PC-9 (cell line): ENCODE measurements at regions not wholly inside any gene's neighbourhood (a gene's known extent, or its start where the extent isn't known, plus 50 kb on each side); places are given as distances from the start of the nearest gene placed in this dataset.

Experiments used
- BruUV-seq: library from RNA; stranded (reverse); fragments of 400-500 nt; replicated peaks from 2 replicates; lab custom pipeline; 2021; lab: Mats Ljungman, UMichigan
- CTCF ChIA-PET: fragments of 300-600 bp; sonication (Branson Sonifier 250); formaldehyde crosslinking; loops from one replicate; lab custom pipeline; 2022; ENCODE audit warnings: antibody characterized with exemption; lab: Charles Lee
- POLR2A ChIA-PET: fragments of 300-600 bp; sonication (Branson Sonifier 250); formaldehyde crosslinking; loops from one replicate; lab custom pipeline; 2022; ENCODE audit warnings: antibody characterized with exemption; ENCODE audit not compliant: unreplicated experiment; lab: Charles Lee
- DNase-seq, 2 experiments: peaks; one replicate each; pipeline versions ENCODE4 v3.0.0 to v3.0.0-alpha.2; 2015 to 2022; ENCODE audit warnings: mixed read lengths in 1 of 2
- H2AFZ ChIP-seq: fragments of 200-600 bp; sonication (generic); 2 replicates; pipeline ENCODE4 v1.8.1; 2017; ENCODE audit warnings: antibody characterized with exemption
- H3F3A ChIP-seq: fragments of 200-600 bp; sonication (generic); 2 replicates; pipeline ENCODE4 v1.8.1; 2017; ENCODE audit warnings: antibody characterized with exemption, mild to moderate bottlenecking, low read depth; ENCODE audit not compliant: insufficient read depth
- H3K27ac ChIP-seq: fragments of 200-600 bp; sonication (generic); 2 replicates; pipeline ENCODE4 v1.6.1; 2016; ENCODE audit warnings: mixed run types
- H3K27me3 ChIP-seq: fragments of 200-600 bp; sonication (generic); 2 replicates; pipeline ENCODE4 v1.6.1; 2016; ENCODE audit warnings: low read depth, mixed run types; ENCODE audit not compliant: insufficient read depth
- H3K36me3 ChIP-seq: fragments of 200-600 bp; sonication (generic); 2 replicates; pipeline ENCODE4 v1.6.1; 2016; ENCODE audit warnings: low read depth, mixed run types
- H3K4me1 ChIP-seq: fragments of 200-600 bp; sonication (generic); replicated peaks from 2 replicates; pipeline ENCODE4 v1.6.1; 2016; ENCODE audit warnings: mixed run types; ENCODE audit not compliant: insufficient read depth
- H3K4me2 ChIP-seq: fragments of 200-600 bp; sonication (generic); 2 replicates; pipeline ENCODE4 v1.6.1; 2017; ENCODE audit warnings: mixed run types
- H3K4me3 ChIP-seq: fragments of 200-600 bp; sonication (generic); 2 replicates; pipeline ENCODE4 v1.6.1; 2016; ENCODE audit warnings: mixed run types
- H3K79me2 ChIP-seq: fragments of 200-600 bp; sonication (generic); 2 replicates; pipeline ENCODE4 v1.6.1; 2017; ENCODE audit warnings: low read depth, mixed run types
- H3K9me2 ChIP-seq: fragments of 200-600 bp; sonication (generic); 2 replicates; pipeline ENCODE4 v1.8.1; 2017; ENCODE audit warnings: mild to moderate bottlenecking; ENCODE audit not compliant: insufficient read depth
- H3K9me3 ChIP-seq: fragments of 200-600 bp; sonication (generic); 2 replicates; pipeline ENCODE4 v1.8.1; 2016; ENCODE audit warnings: low read depth; ENCODE audit not compliant: insufficient read depth
- H4K20me1 ChIP-seq: fragments of 200-600 bp; sonication (generic); 2 replicates; pipeline ENCODE4 v1.8.1; 2017; ENCODE audit not compliant: insufficient read depth
- EZH2 ChIP-seq: fragments of 200-600 bp; sonication (generic); IDR thresholded peaks from 2 replicates; pipeline ENCODE4 v1.8.0; 2017; ENCODE audit warnings: antibody characterized with exemption, low read depth
- intact Hi-C: fragments of 100-400 bp; cut with micrococcal nuclease; formaldehyde crosslinking; loops from one replicate; pipeline ENCODE4 v1.10.0; 2022; ENCODE audit not compliant: unreplicated experiment
- TF ChIP-seq, protein P1 (sequence below): fragments of 200-600 bp; sonication (generic); conservative IDR thresholded peaks from 2 replicates; pipeline ENCODE4 v1.6.1; 2017; ENCODE audit warnings: mixed run types, antibody characterized with exemption, mild to moderate bottlenecking, moderate library complexity

DNA sequence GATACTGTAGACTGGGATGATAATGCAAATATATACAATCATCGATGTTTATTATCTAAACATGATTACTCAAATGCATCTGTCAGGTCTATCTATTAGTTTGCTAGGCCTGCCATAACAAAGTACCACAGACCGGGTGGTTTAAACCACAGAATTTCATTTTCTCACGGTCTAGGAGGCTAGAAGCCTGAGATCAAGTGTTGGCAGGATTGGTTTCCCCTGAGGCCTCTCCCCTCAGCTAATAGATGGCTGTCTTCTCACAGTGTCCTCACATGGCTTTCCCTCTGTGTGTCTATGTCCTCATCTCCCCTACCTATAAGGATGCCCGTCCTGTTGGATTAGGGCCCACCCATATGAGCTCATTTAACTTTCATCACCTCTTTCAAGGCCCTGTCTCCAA is 512.6 kb upstream of the SLC35B3 start:
- BruUV-seq, result no TSS peak
- Histone ChIP-seq H3F3A (no peaks in the 10 kb centered on the region), H2AFZ (no peak overlapping the region), H3K4me3 (no peak overlapping the region), H3K4me2 (no peak overlapping the region), H4K20me1 (no peaks in the 10 kb centered on the region), H3K36me3 (no peaks in the 10 kb centered on the region), H3K4me1 (no peaks in the 10 kb centered on the region), H3K27me3 (no peaks in the 10 kb centered on the region), H3K9me3 (no peaks in the 10 kb centered on the region), H3K27ac (no peak overlapping the region), H3K9me2 (no peaks in the 10 kb centered on the region), H3K79me2 (no peaks in the 10 kb centered on the region)
- no peak for TF ChIP-seq EZH2
- TF ChIP-seq, protein P1, sequence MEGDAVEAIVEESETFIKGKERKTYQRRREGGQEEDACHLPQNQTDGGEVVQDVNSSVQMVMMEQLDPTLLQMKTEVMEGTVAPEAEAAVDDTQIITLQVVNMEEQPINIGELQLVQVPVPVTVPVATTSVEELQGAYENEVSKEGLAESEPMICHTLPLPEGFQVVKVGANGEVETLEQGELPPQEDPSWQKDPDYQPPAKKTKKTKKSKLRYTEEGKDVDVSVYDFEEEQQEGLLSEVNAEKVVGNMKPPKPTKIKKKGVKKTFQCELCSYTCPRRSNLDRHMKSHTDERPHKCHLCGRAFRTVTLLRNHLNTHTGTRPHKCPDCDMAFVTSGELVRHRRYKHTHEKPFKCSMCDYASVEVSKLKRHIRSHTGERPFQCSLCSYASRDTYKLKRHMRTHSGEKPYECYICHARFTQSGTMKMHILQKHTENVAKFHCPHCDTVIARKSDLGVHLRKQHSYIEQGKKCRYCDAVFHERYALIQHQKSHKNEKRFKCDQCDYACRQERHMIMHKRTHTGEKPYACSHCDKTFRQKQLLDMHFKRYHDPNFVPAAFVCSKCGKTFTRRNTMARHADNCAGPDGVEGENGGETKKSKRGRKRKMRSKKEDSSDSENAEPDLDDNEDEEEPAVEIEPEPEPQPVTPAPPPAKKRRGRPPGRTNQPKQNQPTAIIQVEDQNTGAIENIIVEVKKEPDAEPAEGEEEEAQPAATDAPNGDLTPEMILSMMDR, result no peak
- intact Hi-C loops, result no loop called here
- no peak for DNase-seq
- POLR2A ChIA-PET, result no interaction called here
- CTCF ChIA-PET, result no interaction called here

DNA sequence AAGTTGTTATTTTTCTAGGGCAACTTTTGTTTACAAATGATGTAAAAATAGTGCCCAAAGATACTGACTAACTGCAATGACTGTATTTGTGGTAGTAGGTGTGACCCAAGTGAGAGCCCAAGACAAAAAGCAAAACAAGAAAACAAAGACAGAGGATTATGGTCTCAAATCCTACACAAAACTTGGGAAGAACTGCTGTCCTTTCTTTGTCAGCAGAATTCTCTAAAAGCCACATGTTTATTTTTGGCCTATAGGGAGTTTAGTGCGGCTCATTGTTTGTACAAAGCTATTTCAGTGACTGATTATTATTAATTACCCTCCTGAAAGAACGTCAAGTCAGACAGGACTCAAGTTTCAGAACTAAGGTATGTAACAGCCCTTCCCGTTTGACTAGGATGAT is 509.2 kb upstream of the SLC35B3 start:
- no peak overlapping the region for H3K27ac ChIP-seq
- no peaks in the 10 kb centered on the region for H3K9me2 ChIP-seq
- H3K4me2 ChIP-seq, result no peak overlapping the region
- H3K9me3 ChIP-seq, result no peaks in the 10 kb centered on the region
- CTCF ChIA-PET, result no interaction called here
- no peaks in the 10 kb centered on the region for H3K79me2 ChIP-seq
- no peaks in the 10 kb centered on the region for H3K27me3 ChIP-seq
- no TSS peak for BruUV-seq
- no peak for DNase-seq
- H3F3A ChIP-seq, result no peaks in the 10 kb centered on the region
- peaks cover 2% of the 10 kb centered on the region; the same call in 1 of the 2 replicates for H3K4me1 ChIP-seq
- H4K20me1 ChIP-seq, result no peaks in the 10 kb centered on the region
- H3K4me3 ChIP-seq, result no peak overlapping the region
- POLR2A ChIA-PET, result interaction anchor here (0.7 kb wide), 1 partner anchor 183 kb away, joined by 4 read pairs; no protein-coding TSS in a partner anchor
- no peak for TF ChIP-seq EZH2
- TF ChIP-seq, protein P1, result no peak
- intact Hi-C loops, result no loop called here
- no peak overlapping the region for H2AFZ ChIP-seq
- no peaks in the 10 kb centered on the region for H3K36me3 ChIP-seq

DNA sequence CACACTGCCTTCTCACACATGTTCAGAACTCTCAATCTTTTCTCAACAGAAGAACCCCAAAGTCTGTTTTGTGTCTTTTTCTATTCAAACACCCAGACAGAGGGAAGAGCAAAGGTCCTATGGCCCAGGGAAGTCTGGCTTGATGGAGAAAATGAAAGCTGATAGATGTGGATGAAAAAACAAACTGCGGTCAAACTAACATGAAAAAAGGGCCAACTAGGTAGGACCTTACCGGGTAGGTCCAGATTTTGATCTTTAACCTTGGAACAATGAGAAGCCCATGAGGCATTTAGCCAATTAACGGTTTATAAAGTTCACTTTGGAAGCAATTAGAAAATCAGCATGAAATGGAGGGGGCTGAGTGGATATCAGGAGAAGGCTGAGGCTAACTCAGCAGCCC is 507.7 kb upstream of the SLC35B3 start:
- TF ChIP-seq, protein P1, result no peak
- no peak for TF ChIP-seq EZH2
- no peak overlapping the region for H2AFZ ChIP-seq
- H3K79me2 ChIP-seq, result no peaks in the 10 kb centered on the region
- H3K9me2 ChIP-seq, result no peaks in the 10 kb centered on the region
- H3K4me1 ChIP-seq, result peaks cover 8% of the 10 kb centered on the region; the same call in 1 of the 2 replicates
- no TSS peak for BruUV-seq
- intact Hi-C loops, result no loop called here
- H3K9me3 ChIP-seq, result no peaks in the 10 kb centered on the region
- H4K20me1 ChIP-seq, result no peaks in the 10 kb centered on the region
- H3K36me3 ChIP-seq, result no peaks in the 10 kb centered on the region
- H3F3A ChIP-seq, result no peaks in the 10 kb centered on the region
- no peak overlapping the region for H3K4me2 ChIP-seq
- no peak for DNase-seq
- no peak overlapping the region for H3K4me3 ChIP-seq
- ChIA-PET POLR2A (no interaction called here), CTCF (no interaction called here)
- H3K27ac ChIP-seq, result no peak overlapping the region
- no peaks in the 10 kb centered on the region for H3K27me3 ChIP-seq
